GM12892 (cell line): ENCODE measurements at regions not wholly inside any gene's neighbourhood (a gene's known extent, or its start where the extent isn't known, plus 50 kb on each side); places are given as distances from the start of the nearest gene placed in this dataset.

Experiments
- POLR2A ChIP-seq: IDR thresholded peaks from 2 replicates; pipeline ENCODE4 v1.6.1; 2011; ENCODE audit warnings: low read depth, low read length, control low read depth
- POLR2AphosphoS5 ChIP-seq: IDR thresholded peaks from 2 replicates; pipeline ENCODE4 v1.6.1; 2011; ENCODE audit warnings: low read depth, low read length, control low read depth
- TAF1 ChIP-seq: IDR thresholded peaks from 2 replicates; pipeline ENCODE4 v1.6.1; 2011; ENCODE audit warnings: low read depth, mild to moderate bottlenecking, control low read depth, low read length, borderline replicate concordance

GRCh38 chr2:31710121-31710520 is 129.4 kb upstream of the SRD5A2 start:
- TF ChIP-seq POLR2A (no peak), TAF1 (no peak), POLR2AphosphoS5 (no peak)
